ENCODE measurements at regions not wholly inside any gene's neighbourhood (a gene's known extent, or its start where the extent isn't known, plus 50 kb on each side); places are given as distances from the start of the nearest gene placed in this dataset.

- no peak for DNase-seq (ENCODE audit: low read depth)
- H3K4me3 ChIP-seq (ENCODE audit: low read depth, low read length) = no peak overlapping the region
- TF ChIP-seq MYC (IDR thresholded peaks at IDR 0.05; ENCODE audit: low read depth, low read length) (no peak), MAX (IDR thresholded peaks at IDR 0.05; ENCODE audit: low read depth, low read length) (no peak), CTCF (IDR thresholded peaks at IDR 0.05; ENCODE audit: low read depth, low read length) (no peak), POLR2A (IDR thresholded peaks at IDR 0.05; ENCODE audit: extremely low read depth, insufficient read length) (no peak)
Measured at GRCh38 chr13:42688821-42689220, 92.6 kb upstream of the FAM216B start.

GRCh38 chr13:42696191-42696590 lies 85.2 kb upstream of the FAM216B start:
- no peak for TF ChIP-seq MAX (IDR thresholded peaks at IDR 0.05; ENCODE audit: low read depth, low read length)
- no peak for TF ChIP-seq MYC (IDR thresholded peaks at IDR 0.05; ENCODE audit: low read depth, low read length)
- no peak for TF ChIP-seq POLR2A (IDR thresholded peaks at IDR 0.05; ENCODE audit: extremely low read depth, insufficient read length)
- TF ChIP-seq CTCF (IDR thresholded peaks at IDR 0.05; ENCODE audit: low read depth, low read length) = no peak
- no peak overlapping the region for H3K4me3 ChIP-seq (ENCODE audit: low read depth, low read length)
- no peak for DNase-seq (ENCODE audit: low read depth)

GRCh38 chr13:42699912-42700311 lies 81.5 kb upstream of the FAM216B start:
- TF ChIP-seq POLR2A (IDR thresholded peaks at IDR 0.05; ENCODE audit: extremely low read depth, insufficient read length) (no peak), CTCF (IDR thresholded peaks at IDR 0.05; ENCODE audit: low read depth, low read length) (no peak), MAX (IDR thresholded peaks at IDR 0.05; ENCODE audit: low read depth, low read length) (no peak), MYC (IDR thresholded peaks at IDR 0.05; ENCODE audit: low read depth, low read length) (no peak)
- no peak for DNase-seq (ENCODE audit: low read depth)
- H3K4me3 ChIP-seq (ENCODE audit: low read depth, low read length) = no peak overlapping the region

- DNase-seq (ENCODE audit: low read depth) = no peak
- no peak for TF ChIP-seq MAX (IDR thresholded peaks at IDR 0.05; ENCODE audit: low read depth, low read length)
- TF ChIP-seq CTCF (IDR thresholded peaks at IDR 0.05; ENCODE audit: low read depth, low read length) = no peak
- no peak for TF ChIP-seq MYC (IDR thresholded peaks at IDR 0.05; ENCODE audit: low read depth, low read length)
- no peak for TF ChIP-seq POLR2A (IDR thresholded peaks at IDR 0.05; ENCODE audit: extremely low read depth, insufficient read length)
Measured at GRCh38 chr13:42702716-42703115, 78.7 kb upstream of the FAM216B start.

GRCh38 chr13:42703740-42704139 lies 77.6 kb upstream of the FAM216B start:
- DNase-seq (ENCODE audit: low read depth) = no peak
- no peak for TF ChIP-seq MYC (IDR thresholded peaks at IDR 0.05; ENCODE audit: low read depth, low read length)
- no peak for TF ChIP-seq CTCF (IDR thresholded peaks at IDR 0.05; ENCODE audit: low read depth, low read length)
- TF ChIP-seq MAX (IDR thresholded peaks at IDR 0.05; ENCODE audit: low read depth, low read length) = no peak
- no peak for TF ChIP-seq POLR2A (IDR thresholded peaks at IDR 0.05; ENCODE audit: extremely low read depth, insufficient read length)
- no peak overlapping the region for H3K4me3 ChIP-seq (ENCODE audit: low read depth, low read length)

More at GRCh38 chr13:42702716-42703115, 78.7 kb upstream of the FAM216B start:
- no peak overlapping the region for H3K4me3 ChIP-seq (ENCODE audit: low read depth, low read length)

- TF ChIP-seq CTCF (IDR thresholded peaks at IDR 0.05; ENCODE audit: low read depth, low read length) (no peak), MYC (IDR thresholded peaks at IDR 0.05; ENCODE audit: low read depth, low read length) (no peak), MAX (IDR thresholded peaks at IDR 0.05; ENCODE audit: low read depth, low read length) (no peak), POLR2A (IDR thresholded peaks at IDR 0.05; ENCODE audit: extremely low read depth, insufficient read length) (no peak)
- no peak overlapping the region for H3K4me3 ChIP-seq (ENCODE audit: low read depth, low read length)
- DNase-seq (ENCODE audit: low read depth) = no peak
Measured at GRCh38 chr13:42706286-42706685, 75.1 kb upstream of the FAM216B start.

Data from NB4 (cell line).